OCI-LY1 (cell line): ENCODE measurements at regions not wholly inside any gene's neighbourhood (a gene's known extent, or its start where the extent isn't known, plus 50 kb on each side); places are given as distances from the start of the nearest gene placed in this dataset.

ENCODE experiments used
- H2AFZ ChIP-seq: fragments of 200-600 bp; sonication (generic), shearing (Covaris generic); 2 replicates; pipeline ENCODE4 v1.6.0; 2014; ENCODE audit warnings: antibody characterized with exemption, mild to moderate bottlenecking, low read length
- H3F3A ChIP-seq: fragments of 200-600 bp; sonication (generic), shearing (Covaris generic); 2 replicates; pipeline ENCODE4 v1.6.0; 2014; ENCODE audit warnings: mild to moderate bottlenecking, antibody characterized with exemption, low read length, moderate library complexity; ENCODE audit not compliant: insufficient read depth
- H3K27ac ChIP-seq: fragments of 200-600 bp; sonication (generic); 2 replicates; pipeline ENCODE4 v1.5.1; 2014; ENCODE audit warnings: low read length, mixed run types, mild to moderate bottlenecking, low read depth; ENCODE audit not compliant: poor library complexity, severe bottlenecking
- H3K27me3 ChIP-seq: fragments of 200-600 bp; sonication (generic); 2 replicates; pipeline ENCODE4 v1.6.0; 2014; ENCODE audit warnings: antibody characterized with exemption, mild to moderate bottlenecking, low read length, moderate library complexity; ENCODE audit not compliant: insufficient read depth
- H3K36me3 ChIP-seq: fragments of 200-600 bp; sonication (generic); 2 replicates; pipeline ENCODE4 v1.6.1; 2014; ENCODE audit warnings: mild to moderate bottlenecking, antibody characterized with exemption, low read length, moderate library complexity, mixed read lengths; ENCODE audit not compliant: insufficient read depth
- H3K4me1 ChIP-seq: fragments of 200-600 bp; sonication (generic); 2 replicates; pipeline ENCODE4 v1.5.1; 2014; ENCODE audit warnings: mild to moderate bottlenecking, low read length, moderate library complexity; ENCODE audit not compliant: insufficient read depth, severe bottlenecking
- H3K4me2 ChIP-seq: fragments of 200-600 bp; sonication (generic), shearing (Covaris generic); 2 replicates; pipeline ENCODE4 v1.6.1; 2014; ENCODE audit warnings: low read length
- H3K4me3 ChIP-seq: fragments of 200-600 bp; sonication (generic); 2 replicates; pipeline ENCODE4 v1.5.1; 2014; ENCODE audit warnings: low read length, low read depth, mild to moderate bottlenecking, mixed read lengths; ENCODE audit not compliant: poor library complexity, severe bottlenecking
- H3K79me2 ChIP-seq: fragments of 200-600 bp; shearing (Covaris generic); 2 replicates; pipeline ENCODE4 v1.6.1; 2016; ENCODE audit warnings: mixed run types, low read length, mixed read lengths; ENCODE audit not compliant: insufficient read depth
- H3K9ac ChIP-seq: fragments of 200-600 bp; sonication (generic), shearing (Covaris generic); 2 replicates; pipeline ENCODE4 v1.6.1; 2014; ENCODE audit warnings: mild to moderate bottlenecking, low read length, mixed read lengths
- H3K9me2 ChIP-seq: fragments of 200-600 bp; sonication (generic), shearing (Covaris generic); 2 replicates; pipeline ENCODE4 v1.6.1; 2014; ENCODE audit warnings: low read depth, mild to moderate bottlenecking, low read length, mixed read lengths
- H3K9me3 ChIP-seq: fragments of 200-600 bp; shearing (Covaris generic); 2 replicates; pipeline ENCODE4 v1.6.1; 2014; ENCODE audit warnings: low read length, mixed read lengths
- H4K20me1 ChIP-seq: fragments of 200-600 bp; sonication (generic), shearing (Covaris generic); 2 replicates; pipeline ENCODE4 v1.6.0; 2016; ENCODE audit warnings: mild to moderate bottlenecking, low read length; ENCODE audit not compliant: insufficient read depth
- CTCF ChIP-seq: fragments of 200-600 bp; sonication (generic), shearing (Covaris generic); IDR thresholded peaks from 2 replicates; pipeline ENCODE4 v1.5.1; 2017; ENCODE audit warnings: mild to moderate bottlenecking, antibody characterized with exemption, low read length, moderate library complexity, mixed read lengths
- EZH2 ChIP-seq: fragments of 200-600 bp; sonication (generic), shearing (Covaris generic); IDR thresholded peaks from 2 replicates; pipeline ENCODE4 v1.8.0; 2017; ENCODE audit warnings: borderline replicate concordance, mixed run types, mild to moderate bottlenecking, antibody characterized with exemption, low read length, moderate library complexity, mixed read lengths

- H3K9me3 ChIP-seq: no peaks in the 10 kb centered on the region
- no peaks in the 10 kb centered on the region for H3K36me3 ChIP-seq
- H3K9me2 ChIP-seq: no peaks in the 10 kb centered on the region
- no peak overlapping the region for H3K4me3 ChIP-seq
- no peaks in the 10 kb centered on the region for H3F3A ChIP-seq
- H3K9ac ChIP-seq: no peak overlapping the region
- no peak overlapping the region for H3K4me2 ChIP-seq
- no peak overlapping the region for H2AFZ ChIP-seq
- no peaks in the 10 kb centered on the region for H3K4me1 ChIP-seq
- no peak overlapping the region for H3K27ac ChIP-seq
- no peak for TF ChIP-seq EZH2
- TF ChIP-seq CTCF: no peak
- H3K79me2 ChIP-seq: no peaks in the 10 kb centered on the region
- no peaks in the 10 kb centered on the region for H4K20me1 ChIP-seq
- H3K27me3 ChIP-seq: no peaks in the 10 kb centered on the region
Measured at GRCh38 chr4:18082236-18082635, 60.7 kb upstream of the LCORL start.

- H3K9me3 ChIP-seq: no peaks in the 10 kb centered on the region
- H3K36me3 ChIP-seq: no peaks in the 10 kb centered on the region
- H3K27me3 ChIP-seq: no peaks in the 10 kb centered on the region
- H3K4me2 ChIP-seq: no peak overlapping the region
- H4K20me1 ChIP-seq: no peaks in the 10 kb centered on the region
- no peak overlapping the region for H3K27ac ChIP-seq
- TF ChIP-seq CTCF: no peak
- TF ChIP-seq EZH2: no peak
- no peak overlapping the region for H3K9ac ChIP-seq
- no peaks in the 10 kb centered on the region for H3K79me2 ChIP-seq
- no peak overlapping the region for H2AFZ ChIP-seq
- H3K4me3 ChIP-seq: no peak overlapping the region
- no peaks in the 10 kb centered on the region for H3K4me1 ChIP-seq
- no peaks in the 10 kb centered on the region for H3K9me2 ChIP-seq
- H3F3A ChIP-seq: no peaks in the 10 kb centered on the region
Measured at GRCh38 chr4:18081708-18082107, 60.2 kb upstream of the LCORL start.

- no peaks in the 10 kb centered on the region for H3K79me2 ChIP-seq
- TF ChIP-seq CTCF: no peak
- TF ChIP-seq EZH2: no peak
- no peaks in the 10 kb centered on the region for H3K36me3 ChIP-seq
- no peaks in the 10 kb centered on the region for H3K9me3 ChIP-seq
- H3K4me1 ChIP-seq: no peaks in the 10 kb centered on the region
- no peak overlapping the region for H3K9ac ChIP-seq
- no peak overlapping the region for H3K4me3 ChIP-seq
- no peak overlapping the region for H3K27ac ChIP-seq
- no peaks in the 10 kb centered on the region for H3K9me2 ChIP-seq
- no peak overlapping the region for H2AFZ ChIP-seq
- no peaks in the 10 kb centered on the region for H3K27me3 ChIP-seq
- H3K4me2 ChIP-seq: no peak overlapping the region
- no peaks in the 10 kb centered on the region for H4K20me1 ChIP-seq
- no peaks in the 10 kb centered on the region for H3F3A ChIP-seq
Measured at GRCh38 chr4:18077808-18078207, 56.3 kb upstream of the LCORL start.
